HUES48 (cell line): ENCODE measurements at regions not wholly inside any gene's neighbourhood (a gene's known extent, or its start where the extent isn't known, plus 50 kb on each side); places are given as distances from the start of the nearest gene placed in this dataset.

Source experiments
- H3K27ac ChIP-seq: one replicate; pipeline ENCODE4 v1.7.0; 2013; ENCODE audit warnings: low read depth, low read length, inconsistent platforms
- H3K27me3 ChIP-seq: 2 replicates; pipeline ENCODE4 v1.6.1; 2013; ENCODE audit warnings: mild to moderate bottlenecking, low read length; ENCODE audit not compliant: control insufficient read depth, insufficient read depth
- H3K36me3 ChIP-seq: 2 replicates; pipeline ENCODE4 v1.6.1; 2013; ENCODE audit warnings: low read length; ENCODE audit not compliant: control insufficient read depth, insufficient read depth
- H3K4me1 ChIP-seq: 2 replicates; pipeline ENCODE4 v1.6.1; 2013; ENCODE audit warnings: mild to moderate bottlenecking, low read length; ENCODE audit not compliant: control insufficient read depth, insufficient read depth
- H3K4me3 ChIP-seq: 2 replicates; pipeline ENCODE4 v1.5.1; 2013; ENCODE audit warnings: mild to moderate bottlenecking, low read depth, low read length
- H3K9ac ChIP-seq: 2 replicates; pipeline ENCODE4 v1.6.1; 2013; ENCODE audit warnings: mild to moderate bottlenecking, low read depth, low read length, moderate library complexity
- H3K9me3 ChIP-seq: 2 replicates; pipeline ENCODE4 v1.6.1; 2013; ENCODE audit warnings: low read length; ENCODE audit not compliant: control insufficient read depth, insufficient read depth

GRCh38 chr6:12570461-12571030 lies 146.0 kb upstream of the PHACTR1 start:
- no peaks in the 10 kb centered on the region for H3K36me3 ChIP-seq
- H3K27me3 ChIP-seq = no peaks in the 10 kb centered on the region
- no peaks in the 10 kb centered on the region for H3K9me3 ChIP-seq
- H3K4me3 ChIP-seq = no peak overlapping the region
- H3K9ac ChIP-seq = no peak overlapping the region
- H3K4me1 ChIP-seq = peaks cover 8% of the 10 kb centered on the region
- no peak overlapping the region for H3K27ac ChIP-seq

GRCh38 chr6:12572896-12573827 lies 143.4 kb upstream of the PHACTR1 start:
- H3K4me3 ChIP-seq = no peak overlapping the region

GRCh38 chr6:12575961-12576360 lies 140.6 kb upstream of the PHACTR1 start:
- no peak overlapping the region for H3K4me3 ChIP-seq
- H3K9me3 ChIP-seq = no peaks in the 10 kb centered on the region
- H3K27me3 ChIP-seq = no peaks in the 10 kb centered on the region
- H3K4me1 ChIP-seq = peaks cover 8% of the 10 kb centered on the region
- no peaks in the 10 kb centered on the region for H3K36me3 ChIP-seq
- H3K9ac ChIP-seq = no peak overlapping the region
- no peak overlapping the region for H3K27ac ChIP-seq

More at GRCh38 chr6:12572896-12573827, 143.4 kb upstream of the PHACTR1 start:
- Histone ChIP-seq H3K9ac (no peak overlapping the region), H3K36me3 (no peaks in the 10 kb centered on the region), H3K27me3 (no peaks in the 10 kb centered on the region), H3K4me1 (peaks cover 8% of the 10 kb centered on the region), H3K27ac (no peak overlapping the region), H3K9me3 (no peaks in the 10 kb centered on the region)

GRCh38 chr6:12576389-12576788 lies 140.2 kb upstream of the PHACTR1 start:
- Histone ChIP-seq H3K9ac (no peak overlapping the region), H3K4me1 (peaks cover 8% of the 10 kb centered on the region), H3K36me3 (no peaks in the 10 kb centered on the region), H3K27ac (no peak overlapping the region), H3K27me3 (no peaks in the 10 kb centered on the region), H3K9me3 (no peaks in the 10 kb centered on the region), H3K4me3 (no peak overlapping the region)

- H3K4me1 ChIP-seq = peaks cover 8% of the 10 kb centered on the region
- H3K27ac ChIP-seq = no peak overlapping the region
- H3K36me3 ChIP-seq = no peaks in the 10 kb centered on the region
- no peak overlapping the region for H3K9ac ChIP-seq
- no peaks in the 10 kb centered on the region for H3K27me3 ChIP-seq
- no peak overlapping the region for H3K4me3 ChIP-seq
- no peaks in the 10 kb centered on the region for H3K9me3 ChIP-seq
Measured at GRCh38 chr6:12577124-12577850, 139.3 kb upstream of the PHACTR1 start.

- H3K9me3 ChIP-seq = no peaks in the 10 kb centered on the region
- no peak overlapping the region for H3K4me3 ChIP-seq
- no peaks in the 10 kb centered on the region for H3K27me3 ChIP-seq
- no peak overlapping the region for H3K27ac ChIP-seq
- H3K9ac ChIP-seq = no peak overlapping the region
- no peaks in the 10 kb centered on the region for H3K36me3 ChIP-seq
- H3K4me1 ChIP-seq = peaks cover 5% of the 10 kb centered on the region
Measured at GRCh38 chr6:12578097-12578496, 138.5 kb upstream of the PHACTR1 start.

- H3K27ac ChIP-seq = no peak overlapping the region
Measured at GRCh38 chr6:12578751-12579150, 137.8 kb upstream of the PHACTR1 start.

GRCh38 chr6:12580290-12580689 lies 136.3 kb upstream of the PHACTR1 start:
- Histone ChIP-seq H3K36me3 (no peaks in the 10 kb centered on the region), H3K27me3 (no peaks in the 10 kb centered on the region), H3K4me1 (no peaks in the 10 kb centered on the region), H3K9me3 (no peaks in the 10 kb centered on the region), H3K27ac (no peak overlapping the region), H3K9ac (no peak overlapping the region), H3K4me3 (no peak overlapping the region)

More at GRCh38 chr6:12578751-12579150, 137.8 kb upstream of the PHACTR1 start:
- no peaks in the 10 kb centered on the region for H3K27me3 ChIP-seq
- H3K4me3 ChIP-seq = no peak overlapping the region
- no peak overlapping the region for H3K9ac ChIP-seq
- H3K4me1 ChIP-seq = no peaks in the 10 kb centered on the region
- no peaks in the 10 kb centered on the region for H3K36me3 ChIP-seq
- H3K9me3 ChIP-seq = no peaks in the 10 kb centered on the region

GRCh38 chr6:12582421-12583110 lies 134.0 kb upstream of the PHACTR1 start:
- H3K36me3 ChIP-seq = no peaks in the 10 kb centered on the region
- no peak overlapping the region for H3K9ac ChIP-seq
- no peaks in the 10 kb centered on the region for H3K9me3 ChIP-seq
- no peak overlapping the region for H3K4me3 ChIP-seq
- H3K4me1 ChIP-seq = no peaks in the 10 kb centered on the region; the same call in 1 of the 2 replicates
- H3K27me3 ChIP-seq = no peaks in the 10 kb centered on the region
- H3K27ac ChIP-seq = no peak overlapping the region

- Histone ChIP-seq H3K9ac (no peak overlapping the region), H3K9me3 (no peaks in the 10 kb centered on the region), H3K27me3 (no peaks in the 10 kb centered on the region), H3K36me3 (no peaks in the 10 kb centered on the region), H3K4me1 (no peaks in the 10 kb centered on the region; the same call in 1 of the 2 replicates), H3K4me3 (no peak overlapping the region), H3K27ac (no peak overlapping the region)
Measured at GRCh38 chr6:12584631-12585405, 131.7 kb upstream of the PHACTR1 start.
